ENCODE measurements at regions not wholly inside any gene's neighbourhood (a gene's known extent, or its start where the extent isn't known, plus 50 kb on each side); places are given as distances from the start of the nearest gene placed in this dataset.
A peak's percentile ranks its signal among the peaks of the same experiment; 100 is the strongest.

DNA sequence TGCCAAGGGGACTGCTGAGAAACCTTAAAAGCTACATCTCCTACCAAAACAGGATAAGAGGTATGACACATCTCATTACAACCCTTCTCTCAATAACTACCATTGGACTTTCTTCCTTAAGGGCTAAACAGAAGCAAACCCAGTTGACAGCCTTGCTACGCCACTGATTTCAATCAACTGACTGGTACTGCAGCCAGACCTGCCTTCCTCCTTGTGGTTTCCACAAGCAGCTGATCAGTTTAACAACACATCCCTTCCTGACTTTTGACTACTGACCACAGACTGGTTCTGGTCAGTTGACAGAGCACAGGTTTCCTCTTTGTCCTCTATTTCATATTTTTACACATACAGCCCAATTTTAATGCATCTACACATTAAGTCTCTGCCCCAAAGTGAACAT lies 108.8 kb downstream of the ADAMTS1 start:
- no peak for DNase-seq

- DNase-seq, result no peak
These were observed 112.6 kb downstream of the ADAMTS1 start for GRCh38 chr21:26732432-26733221.

DNA sequence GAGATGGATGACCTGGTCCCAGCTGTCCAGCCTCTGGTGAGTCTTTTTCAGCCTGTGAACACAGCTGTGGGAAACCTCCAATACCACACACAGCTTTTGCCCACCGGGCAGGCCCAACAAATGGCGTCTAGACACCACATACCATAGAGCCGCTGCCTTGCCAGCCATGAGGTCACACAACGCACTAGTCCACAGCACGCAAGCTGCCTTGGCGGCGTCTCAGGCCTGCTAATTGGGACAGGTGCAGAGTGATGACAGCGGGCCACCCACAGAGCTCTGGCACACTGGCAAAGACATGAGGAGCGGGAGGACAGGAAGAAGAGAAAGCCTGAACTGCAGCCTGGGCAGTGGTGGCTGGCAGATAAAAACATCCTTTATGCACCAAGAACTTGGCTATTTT lies 125.5 kb downstream of the ADAMTS1 start:
- DNase-seq, result no peak

DNA sequence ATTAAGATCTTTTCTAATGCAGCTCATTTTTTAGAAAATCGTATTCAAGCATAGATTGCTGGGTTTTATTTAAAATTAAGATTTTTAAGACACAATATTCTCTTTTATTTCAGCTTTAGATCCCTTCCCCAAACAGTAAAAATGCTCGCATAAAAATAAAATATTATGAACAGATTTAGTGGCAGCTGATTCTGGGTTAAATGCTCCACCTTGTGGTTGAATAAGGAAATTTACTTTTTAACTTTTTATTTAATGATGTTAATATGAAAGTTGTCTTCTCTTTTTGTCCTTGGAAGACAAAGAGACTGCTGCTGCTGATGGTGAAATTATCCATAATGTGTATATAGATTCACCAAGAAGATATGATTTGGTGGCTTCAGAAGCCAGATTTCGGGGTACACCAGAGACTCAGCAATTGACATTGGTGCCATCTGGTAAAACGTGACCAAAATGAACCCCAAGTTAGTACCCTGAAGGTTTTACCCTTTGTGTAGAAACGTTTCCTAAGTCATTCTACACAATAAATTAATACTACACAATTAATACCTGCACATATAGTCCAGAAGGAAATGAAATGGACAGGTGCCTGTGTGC lies 128.0 kb downstream of the ADAMTS1 start:
- peak; percentile 82 for DNase-seq

- peak; percentile 30 for DNase-seq
These were observed 129.2 kb downstream of the ADAMTS1 start for GRCh38 chr21:26715878-26716506.

GRCh38 chr21:26715116-26715515 lies 130.1 kb downstream of the ADAMTS1 start:
- DNase-seq, result no peak

GRCh38 chr21:26710155-26710554 lies 135.1 kb downstream of the ADAMTS1 start:
- no peak for DNase-seq

DNA sequence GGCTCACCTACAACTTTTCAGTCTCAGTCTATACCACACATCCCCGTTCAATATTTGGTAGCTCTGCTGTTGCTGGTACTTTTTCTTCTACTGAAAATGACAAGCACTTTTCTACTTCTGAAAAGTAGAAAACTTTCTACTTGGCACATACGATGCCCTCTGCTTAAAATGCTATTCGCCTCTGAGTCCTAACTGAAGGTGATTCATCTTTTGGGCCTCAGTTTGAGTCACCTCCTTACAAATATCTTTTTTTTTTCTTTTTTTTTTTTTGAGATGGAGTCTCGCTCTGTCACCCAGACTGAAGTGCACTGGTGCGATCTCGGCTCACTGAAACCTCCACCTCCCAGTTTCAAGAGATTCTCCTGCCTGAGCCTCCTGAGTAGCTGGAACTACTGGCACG lies 136.0 kb upstream of the CYYR1 start:
- no peak for DNase-seq

- no peak for DNase-seq
These were observed 135.2 kb upstream of the CYYR1 start for GRCh38 chr21:26708223-26708800.

DNA sequence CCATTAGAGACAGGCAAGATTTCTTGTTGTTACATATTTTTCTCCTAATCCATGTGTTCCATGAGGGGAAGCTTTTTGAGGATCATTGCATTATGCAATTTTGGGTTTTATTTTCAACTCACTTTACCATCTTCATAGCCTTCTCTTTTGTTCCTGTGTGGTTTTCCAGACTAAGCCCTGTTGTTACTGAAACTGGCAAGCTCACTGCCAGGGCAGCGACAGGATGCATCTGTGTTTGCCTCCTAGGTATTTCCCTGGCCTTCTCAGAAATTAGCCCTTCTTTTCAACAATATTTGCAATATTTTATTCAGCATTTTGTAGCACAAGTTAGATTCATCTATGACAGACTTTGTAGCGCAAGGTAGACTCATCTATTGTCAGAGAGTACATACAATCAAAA lies 134.2 kb upstream of the CYYR1 start:
- DNase-seq, result no peak

GRCh38 chr21:26698416-26698815 lies 125.3 kb upstream of the CYYR1 start:
- DNase-seq, result no peak

GRCh38 chr21:26691416-26691815 lies 118.3 kb upstream of the CYYR1 start:
- no peak for DNase-seq

GRCh38 chr21:26686705-26687104 lies 113.6 kb upstream of the CYYR1 start:
- DNase-seq, result no peak

DNA sequence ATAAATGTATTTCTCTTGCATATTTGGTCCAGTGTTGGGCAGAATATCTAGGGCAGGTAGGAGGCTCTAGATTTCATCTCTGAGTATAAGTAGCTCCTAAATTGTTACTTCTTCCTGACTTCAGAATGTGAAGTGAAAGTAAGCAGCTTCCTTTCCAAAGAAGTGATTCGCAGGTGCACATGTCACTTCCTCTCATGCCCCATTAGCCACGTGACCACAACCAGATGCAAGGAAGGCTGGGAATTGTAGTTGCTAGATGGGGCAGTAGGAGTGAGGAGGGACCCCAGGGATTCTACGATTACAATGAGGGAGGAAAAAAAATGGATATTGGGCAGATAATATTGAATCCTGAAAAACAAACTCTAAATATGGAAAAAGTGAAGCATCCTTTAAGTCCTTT lies 113.2 kb upstream of the CYYR1 start:
- DNase-seq, result no peak

GRCh38 chr21:26684889-26685288 lies 111.8 kb upstream of the CYYR1 start:
- no peak for DNase-seq

- no peak for DNase-seq
These were observed 110.9 kb upstream of the CYYR1 start for GRCh38 chr21:26683996-26684395.

- no peak for DNase-seq
These were observed 106.2 kb upstream of the CYYR1 start for GRCh38 chr21:26679284-26679683.

DNA sequence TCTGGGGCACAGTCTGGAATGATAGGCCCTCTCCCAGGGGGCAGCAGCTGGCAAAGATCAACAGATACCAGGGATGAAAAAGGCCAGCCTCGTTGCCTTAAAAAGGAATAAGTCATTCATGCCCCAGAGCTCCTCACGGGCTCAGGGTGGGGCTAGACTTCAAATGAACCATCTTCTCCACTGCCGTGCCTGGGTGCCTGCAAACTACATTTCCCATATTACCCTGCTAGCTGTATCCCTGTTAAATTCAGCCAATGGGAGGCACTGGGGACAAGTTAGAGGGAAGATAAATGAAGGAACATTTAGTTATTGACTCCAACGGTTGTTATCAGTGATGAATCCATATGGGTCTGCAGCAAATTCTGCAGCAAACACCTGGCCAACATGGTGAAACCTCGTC lies 101.2 kb upstream of the CYYR1 start:
- DNase-seq, result no peak

DNA sequence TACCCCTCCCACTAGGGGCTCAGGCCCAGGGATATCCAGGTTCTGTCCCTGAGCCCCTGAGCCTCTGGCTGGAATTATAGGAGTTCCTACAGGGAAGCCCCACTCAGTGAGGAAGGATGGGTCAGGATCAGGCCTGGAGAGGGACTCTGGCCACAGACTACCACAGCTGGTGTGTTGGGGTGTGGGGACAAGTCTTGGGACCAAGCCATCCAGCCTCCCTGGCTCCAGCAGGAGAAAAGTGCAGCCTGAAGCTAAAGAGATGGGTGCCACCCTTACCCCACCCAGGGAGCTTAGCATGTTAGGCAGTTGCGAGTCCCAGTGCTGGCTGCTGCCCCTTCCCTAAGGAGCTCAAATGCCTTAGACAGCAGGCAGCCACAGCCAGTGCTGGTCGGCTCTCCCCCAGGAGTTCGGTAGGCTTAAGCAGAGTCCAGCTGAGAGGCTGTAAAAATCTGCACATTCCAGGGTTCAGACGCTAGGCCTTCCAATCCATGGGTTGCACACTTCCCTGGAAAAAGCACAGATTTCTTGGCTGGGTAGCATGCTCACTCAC lies 96.2 kb upstream of the CYYR1 start:
- no peak for DNase-seq

- no peak for DNase-seq
These were observed 86.7 kb upstream of the CYYR1 start for GRCh38 chr21:26659757-26660156.

DNA sequence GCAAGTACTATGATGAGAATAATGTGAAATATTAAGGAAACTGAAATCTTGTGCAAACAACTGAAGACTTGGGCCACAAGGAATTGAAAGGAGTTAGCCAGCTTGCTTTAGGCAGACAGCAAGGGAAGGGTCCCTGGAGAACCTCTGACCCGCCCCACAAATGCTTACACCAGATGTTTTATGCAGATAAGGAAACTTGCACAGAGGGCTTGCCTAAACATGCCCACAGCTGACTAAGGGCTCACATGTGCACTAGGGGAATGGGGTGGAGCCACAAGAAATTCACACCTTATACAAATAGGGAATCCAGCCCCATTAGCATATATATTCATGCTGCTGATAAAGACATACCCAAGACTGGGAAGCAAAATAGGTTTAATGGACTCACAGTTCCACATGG lies 86.1 kb upstream of the CYYR1 start:
- no peak for DNase-seq

DNA sequence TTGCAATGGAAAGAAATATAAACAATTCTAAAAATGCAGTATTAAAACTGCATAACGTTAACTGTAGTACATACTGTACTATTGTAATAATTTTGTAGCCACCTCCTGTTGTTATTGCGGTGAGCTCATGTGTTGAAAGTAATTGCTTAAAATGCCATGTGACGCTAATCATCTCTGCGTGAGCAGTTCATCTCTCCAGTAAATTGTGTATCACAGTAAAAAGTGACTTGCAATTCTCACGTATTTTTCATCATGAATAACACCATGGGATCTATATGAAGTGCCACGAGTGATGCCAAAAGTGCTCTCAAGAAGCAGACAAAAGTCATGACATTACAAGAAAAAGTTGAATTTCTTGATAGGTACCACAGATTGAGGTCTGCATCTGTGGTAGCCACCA lies 82.4 kb upstream of the CYYR1 start:
- no peak for DNase-seq

DNA sequence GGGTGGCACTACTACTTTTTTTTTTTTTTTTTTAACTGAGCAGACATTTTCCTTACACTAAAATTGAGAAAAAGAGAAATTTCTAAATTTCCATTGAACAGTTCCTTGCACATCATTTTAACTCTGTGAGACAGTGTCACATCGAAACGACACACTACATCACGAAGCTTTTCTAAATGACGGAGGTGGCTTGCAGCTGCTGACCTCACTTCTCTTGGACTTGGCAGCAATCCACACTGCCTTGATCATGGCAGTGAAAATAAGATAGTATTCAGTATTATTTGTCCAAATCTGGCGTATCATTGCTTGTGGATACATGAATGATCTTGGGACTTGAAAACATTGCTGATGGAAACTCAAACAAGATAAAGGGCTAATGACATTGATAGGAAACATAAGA lies 80.3 kb upstream of the CYYR1 start:
- no peak for DNase-seq

DNA sequence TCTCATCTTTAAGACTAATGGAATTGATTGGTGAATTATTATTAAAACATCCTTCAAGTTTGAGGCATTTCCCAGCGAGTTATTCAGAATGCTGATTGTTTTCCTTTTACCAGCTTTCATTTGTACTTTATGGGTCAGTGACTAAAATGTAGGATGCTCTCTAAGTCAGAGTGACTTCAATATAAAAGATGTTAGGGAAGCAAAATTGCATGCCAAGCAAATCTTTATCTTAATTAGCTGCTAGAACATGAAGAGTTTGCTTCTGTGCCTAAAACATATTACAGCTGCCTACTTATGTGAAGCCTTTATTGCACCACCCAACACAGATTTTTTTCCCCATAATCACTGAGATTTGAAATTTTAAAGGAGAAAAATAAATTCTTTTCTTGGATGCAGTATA lies 79.8 kb upstream of the CYYR1 start:
- DNase-seq, result no peak

Measured in NCI-H1694 treated with DMSO at 0.1 percent for 48 hours (cell line).